ENCODE measurements at regions not wholly inside any gene's neighbourhood (a gene's known extent, or its start where the extent isn't known, plus 50 kb on each side); places are given as distances from the start of the nearest gene placed in this dataset.

DNA sequence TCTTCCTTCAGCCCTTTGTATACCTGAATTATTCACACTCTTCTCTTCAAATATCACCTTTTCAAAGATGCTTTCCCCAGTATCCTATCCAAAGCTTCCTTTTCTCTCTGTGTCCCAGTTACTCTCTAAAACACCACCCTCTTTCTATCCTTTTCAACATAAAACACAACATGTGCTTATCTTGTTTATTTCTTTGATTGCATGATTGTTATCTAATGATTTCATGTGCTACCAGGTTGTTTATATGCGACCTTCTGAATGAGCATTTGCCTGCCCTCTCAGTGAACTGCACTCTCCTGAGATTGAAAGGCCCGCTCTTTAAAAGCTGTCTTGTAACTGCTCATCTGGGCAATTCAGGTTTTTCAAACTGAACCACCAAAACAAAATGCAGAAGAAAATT, 97.7 kb upstream of the FGGY start:
- TF ChIP-seq, protein P1, sequence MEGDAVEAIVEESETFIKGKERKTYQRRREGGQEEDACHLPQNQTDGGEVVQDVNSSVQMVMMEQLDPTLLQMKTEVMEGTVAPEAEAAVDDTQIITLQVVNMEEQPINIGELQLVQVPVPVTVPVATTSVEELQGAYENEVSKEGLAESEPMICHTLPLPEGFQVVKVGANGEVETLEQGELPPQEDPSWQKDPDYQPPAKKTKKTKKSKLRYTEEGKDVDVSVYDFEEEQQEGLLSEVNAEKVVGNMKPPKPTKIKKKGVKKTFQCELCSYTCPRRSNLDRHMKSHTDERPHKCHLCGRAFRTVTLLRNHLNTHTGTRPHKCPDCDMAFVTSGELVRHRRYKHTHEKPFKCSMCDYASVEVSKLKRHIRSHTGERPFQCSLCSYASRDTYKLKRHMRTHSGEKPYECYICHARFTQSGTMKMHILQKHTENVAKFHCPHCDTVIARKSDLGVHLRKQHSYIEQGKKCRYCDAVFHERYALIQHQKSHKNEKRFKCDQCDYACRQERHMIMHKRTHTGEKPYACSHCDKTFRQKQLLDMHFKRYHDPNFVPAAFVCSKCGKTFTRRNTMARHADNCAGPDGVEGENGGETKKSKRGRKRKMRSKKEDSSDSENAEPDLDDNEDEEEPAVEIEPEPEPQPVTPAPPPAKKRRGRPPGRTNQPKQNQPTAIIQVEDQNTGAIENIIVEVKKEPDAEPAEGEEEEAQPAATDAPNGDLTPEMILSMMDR (IDR thresholded peaks at IDR 0.05): no peak
- no peak for TF ChIP-seq POLR2A (IDR thresholded peaks at IDR 0.05)
- no peak for TF ChIP-seq EP300 (IDR thresholded peaks at IDR 0.05)

Measured in ovary (tissue), 3 donors.